Caco-2 (cell line): ENCODE measurements at regions not wholly inside any gene's neighbourhood (a gene's known extent, or its start where the extent isn't known, plus 50 kb on each side); places are given as distances from the start of the nearest gene placed in this dataset.
A peak's percentile ranks its signal among the peaks of the same experiment; 100 is the strongest.

Experiments used
- BruUV-seq: library from RNA; stranded (reverse); fragments of 400-500 nt; replicated peaks from 2 replicates; lab custom pipeline; 2021; lab: Mats Ljungman, UMichigan
- CTCF ChIA-PET: fragments of 300-600 bp; sonication (Branson Sonifier 250); formaldehyde crosslinking; loops from one replicate; lab custom pipeline; 2022; ENCODE audit warnings: antibody characterized with exemption; lab: Charles Lee
- POLR2A ChIA-PET: fragments of 300-600 bp; sonication (Branson Sonifier 250); formaldehyde crosslinking; loops from one replicate; lab custom pipeline; 2022; ENCODE audit warnings: antibody characterized with exemption; lab: Charles Lee
- DNase-seq, 2 experiments: peaks; one replicate each; pipeline versions ENCODE4 v3.0.0 to v3.0.0-alpha.2; 2020 to 2022
- H3K27me3 ChIP-seq: replicated peaks from 2 replicates; pipeline ENCODE4 v1.6.0; 2011; ENCODE audit warnings: low read length; ENCODE audit not compliant: control insufficient read depth, insufficient read depth
- H3K36me3 ChIP-seq: 2 replicates; pipeline ENCODE4 v1.5.1; 2011; ENCODE audit warnings: low read length; ENCODE audit not compliant: control insufficient read depth, insufficient read depth
- H3K4me1 ChIP-seq: fragments of 250-450 bp; sonication (Bioruptor Pico); 2 replicates; pipeline ENCODE4 v1.5.1; 2020; ENCODE audit warnings: mild to moderate bottlenecking
- H3K4me3 ChIP-seq: 2 replicates; pipeline ENCODE4 v1.5.1; 2011; ENCODE audit warnings: low read depth, mild to moderate bottlenecking, control low read depth, low read length
- H3K9me3 ChIP-seq: fragments of 250-450 bp; sonication (Bioruptor Pico); 2 replicates; pipeline ENCODE4 v1.5.1; 2020; ENCODE audit warnings: mild to moderate bottlenecking, moderate library complexity
- H3K27ac Mint-ChIP-seq: one replicate; pipeline ENCODE4 v1.8.0; 2022; ENCODE audit warnings: mixed read lengths; ENCODE audit not compliant: unreplicated experiment
- H3K27me3 Mint-ChIP-seq: one replicate; pipeline ENCODE4 v1.8.0; 2022; ENCODE audit warnings: mixed read lengths; ENCODE audit not compliant: insufficient read depth, unreplicated experiment
- H3K36me3 Mint-ChIP-seq: one replicate; pipeline ENCODE4 v1.8.0; 2022; ENCODE audit warnings: mild to moderate bottlenecking, mixed read lengths; ENCODE audit not compliant: insufficient read depth, unreplicated experiment
- H3K4me1 Mint-ChIP-seq: one replicate; pipeline ENCODE4 v1.8.0; 2022; ENCODE audit warnings: low read depth, mixed read lengths; ENCODE audit not compliant: unreplicated experiment
- H3K4me3 Mint-ChIP-seq: one replicate; pipeline ENCODE4 v1.8.0; 2022; ENCODE audit warnings: mild to moderate bottlenecking, moderate library complexity, mixed read lengths; ENCODE audit not compliant: unreplicated experiment
- H3K9me3 Mint-ChIP-seq: one replicate; pipeline ENCODE4 v1.8.0; 2022; ENCODE audit warnings: mixed read lengths; ENCODE audit not compliant: unreplicated experiment
- CTCF ChIP-seq, 2 experiments: fragments of 200-600 bp in 1 of 2; IDR thresholded peaks; 1 replicate in 1 of 2; 2 replicates in 1 of 2; pipeline versions ENCODE4 v1.5.1 to v1.8.0; 2011 to 2022; ENCODE audit warnings: antibody characterized with exemption in 1 of 2, control low read depth in 1 of 2, inconsistent platforms in 1 of 2, low read depth in 1 of 2, low read length in 1 of 2, mild to moderate bottlenecking in 1 of 2, moderate library complexity in 1 of 2; ENCODE audit not compliant: insufficient read depth in 1 of 2, severe bottlenecking in 1 of 2, unreplicated experiment in 1 of 2
- intact Hi-C: fragments of 100-400 bp; cut with micrococcal nuclease; formaldehyde crosslinking; loops from one replicate; pipeline ENCODE4 v1.10.0; 2022; ENCODE audit not compliant: unreplicated experiment

DNA sequence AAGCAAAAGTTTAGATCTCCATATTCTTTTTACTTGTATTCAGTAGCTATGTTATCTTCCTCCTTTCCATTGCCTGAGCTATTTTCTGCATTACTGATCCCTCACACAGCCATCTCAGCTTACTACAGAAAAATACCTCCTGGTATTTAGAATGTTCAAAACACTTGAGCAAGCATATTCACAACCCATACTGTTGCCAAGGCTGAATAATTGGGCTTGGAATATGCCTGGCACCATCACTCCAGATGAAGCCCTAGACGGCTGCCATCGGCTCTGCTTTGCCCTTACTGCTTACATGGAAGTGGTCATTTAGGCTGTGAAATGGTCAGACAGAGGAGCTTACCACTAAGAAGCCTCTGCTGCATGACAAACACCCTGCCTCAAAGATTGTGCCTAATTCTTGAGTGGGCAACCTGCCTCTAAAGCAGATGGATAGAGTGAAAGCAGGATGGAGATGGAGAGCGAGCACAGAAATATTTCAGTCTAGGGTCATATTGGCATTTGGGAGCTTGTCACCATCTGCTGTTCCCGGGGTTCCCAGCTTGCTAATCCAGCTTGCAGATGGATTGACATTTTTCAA, 92.5 kb upstream of the TAS2R1 start:
- no peak overlapping the region for H3K27ac Mint-ChIP-seq
- H3K27me3 Mint-ChIP-seq = no peaks in the 10 kb centered on the region
- Histone ChIP-seq H3K4me3 (no peak overlapping the region), H3K9me3 (no peaks in the 10 kb centered on the region), H3K27me3 (no peaks in the 10 kb centered on the region), H3K36me3 (no peaks in the 10 kb centered on the region), H3K4me1 (no peaks in the 10 kb centered on the region)
- H3K9me3 Mint-ChIP-seq = peaks cover 18% of the 10 kb centered on the region
- ChIA-PET CTCF (interaction anchor here (0.6 kb wide), 1 partner anchor 180 kb away, joined by 3 read pairs; no protein-coding TSS in a partner anchor), POLR2A (no interaction called here)
- intact Hi-C loops = no loop called here
- TF ChIP-seq CTCF (IDR thresholded peaks at IDR 0.05; ENCODE audit: insufficient read depth in 1 of 2, low read depth in 1 of 2, low read length in 1 of 2, severe bottlenecking in 1 of 2, unreplicated experiment in 1 of 2) = no peak
- no peak overlapping the region for H3K4me3 Mint-ChIP-seq
- H3K4me1 Mint-ChIP-seq = peaks cover 6% of the 10 kb centered on the region
- peaks cover 5% of the 10 kb centered on the region for H3K36me3 Mint-ChIP-seq
- no peak for DNase-seq
- no TSS peak for BruUV-seq

DNA sequence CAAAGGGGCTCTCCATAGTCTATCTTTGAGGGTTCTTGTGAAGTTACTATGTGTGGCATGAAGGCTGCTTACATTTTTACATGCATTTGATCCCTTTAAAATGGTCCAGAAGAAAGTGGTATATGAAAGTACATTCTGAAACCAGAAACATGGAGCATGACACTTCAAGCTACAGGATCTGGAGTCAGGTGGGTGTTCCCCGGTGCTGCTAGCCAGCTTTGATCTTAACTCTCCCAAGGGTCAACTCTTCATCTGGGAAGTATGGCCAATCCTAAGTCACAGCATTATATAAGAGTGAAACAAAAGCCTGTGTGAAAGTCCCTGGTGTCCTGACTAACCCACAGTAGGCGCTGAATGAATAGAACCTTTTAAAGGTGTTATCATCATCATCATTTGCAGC, 91.0 kb upstream of the TAS2R1 start:
- no peaks in the 10 kb centered on the region for H3K27me3 ChIP-seq
- no peak overlapping the region for H3K4me3 ChIP-seq
- DNase-seq = no peak
- no peak overlapping the region for H3K4me3 Mint-ChIP-seq
- no peaks in the 10 kb centered on the region for H3K27me3 Mint-ChIP-seq
- CTCF ChIA-PET = no interaction called here
- H3K36me3 Mint-ChIP-seq = peaks cover 5% of the 10 kb centered on the region
- no peaks in the 10 kb centered on the region for H3K9me3 ChIP-seq
- H3K4me1 ChIP-seq = no peaks in the 10 kb centered on the region
- H3K36me3 ChIP-seq = no peaks in the 10 kb centered on the region
- no peak overlapping the region for H3K27ac Mint-ChIP-seq
- TF ChIP-seq CTCF (IDR thresholded peaks at IDR 0.05; ENCODE audit: insufficient read depth in 1 of 2, low read depth in 1 of 2, low read length in 1 of 2, severe bottlenecking in 1 of 2, unreplicated experiment in 1 of 2) = no peak
- intact Hi-C loops = no loop called here
- H3K4me1 Mint-ChIP-seq = peaks cover 16% of the 10 kb centered on the region
- BruUV-seq = no TSS peak
- POLR2A ChIA-PET = no interaction called here
- peaks cover 28% of the 10 kb centered on the region for H3K9me3 Mint-ChIP-seq

- peak overlapping the region; percentile 2 for H3K27ac Mint-ChIP-seq
- DNase-seq = peak in 1 of 2 experiments; percentile 9
- no peaks in the 10 kb centered on the region for H3K36me3 ChIP-seq
- TF ChIP-seq CTCF (IDR thresholded peaks at IDR 0.05; ENCODE audit: insufficient read depth in 1 of 2, low read depth in 1 of 2, low read length in 1 of 2, severe bottlenecking in 1 of 2, unreplicated experiment in 1 of 2) = no peak
- H3K27me3 Mint-ChIP-seq = no peaks in the 10 kb centered on the region
- H3K4me1 Mint-ChIP-seq = peaks cover 16% of the 10 kb centered on the region
- no peak overlapping the region for H3K4me3 Mint-ChIP-seq
- no peak overlapping the region for H3K4me3 ChIP-seq
- CTCF ChIA-PET = no interaction called here
- no peaks in the 10 kb centered on the region for H3K4me1 ChIP-seq
- POLR2A ChIA-PET = no interaction called here
- H3K9me3 Mint-ChIP-seq = peaks cover 28% of the 10 kb centered on the region
- H3K36me3 Mint-ChIP-seq = peaks cover 5% of the 10 kb centered on the region
- no peaks in the 10 kb centered on the region for H3K27me3 ChIP-seq
- BruUV-seq = no TSS peak
- H3K9me3 ChIP-seq = no peaks in the 10 kb centered on the region
- intact Hi-C loops = no loop called here
Observed at GRCh38 chr5:9720361-9720760, 90.2 kb upstream of the TAS2R1 start.
